HG03103 (cell line): ENCODE measurements at regions not wholly inside any gene's neighbourhood (a gene's known extent, or its start where the extent isn't known, plus 50 kb on each side); places are given as distances from the start of the nearest gene placed in this dataset.
"Not testable (repeated sequence)": the region's sequence is repeated elsewhere in the genome, so short reads cannot be mapped to it uniquely, and the experiment has no call there.

Experiments
- ATAC-seq: cut with Tn5 transposase; IDR thresholded peaks from one replicate; pipeline ENCODE4 v1.9.1; 2021; ENCODE audit warnings: low read depth; ENCODE audit not compliant: unreplicated experiment

- ATAC-seq: not testable (repeated sequence)
Measured at GRCh38 chr9:39559384-39559783, 203.9 kb downstream of the SPATA31A1 start.

- not testable (repeated sequence) for ATAC-seq
Measured at GRCh38 chr9:39566782-39567181, 211.3 kb downstream of the SPATA31A1 start.

GRCh38 chr9:39567396-39567795 is 211.9 kb downstream of the SPATA31A1 start:
- ATAC-seq: not testable (repeated sequence)

GRCh38 chr9:39568900-39569299 is 213.4 kb downstream of the SPATA31A1 start:
- not testable (repeated sequence) for ATAC-seq

- ATAC-seq: not testable (repeated sequence)
Measured at GRCh38 chr9:39573024-39574022, 217.9 kb downstream of the SPATA31A1 start.

- not testable (repeated sequence) for ATAC-seq
Measured at GRCh38 chr9:39579000-39579399, 223.5 kb downstream of the SPATA31A1 start.

- ATAC-seq: not testable (repeated sequence)
Measured at GRCh38 chr9:39581296-39581695, 225.8 kb downstream of the SPATA31A1 start.

- not testable (repeated sequence) for ATAC-seq
Measured at GRCh38 chr9:39582677-39583412, 227.4 kb downstream of the SPATA31A1 start.

- not testable (repeated sequence) for ATAC-seq
Measured at GRCh38 chr9:39583413-39583747, 227.9 kb downstream of the SPATA31A1 start.

GRCh38 chr9:39585233-39585632 is 229.8 kb downstream of the SPATA31A1 start:
- not testable (repeated sequence) for ATAC-seq

- ATAC-seq: no peak
Measured at GRCh38 chr9:39587844-39588499, 232.5 kb downstream of the SPATA31A1 start.

- ATAC-seq: no peak
Measured at GRCh38 chr9:39588500-39589137, 233.2 kb downstream of the SPATA31A1 start.

- not testable (repeated sequence) for ATAC-seq
Measured at GRCh38 chr9:39604089-39604488, 248.6 kb downstream of the SPATA31A1 start.

GRCh38 chr9:39611449-39612231 is 256.2 kb downstream of the SPATA31A1 start:
- ATAC-seq: peak; percentile 95

- ATAC-seq: not testable (repeated sequence)
Measured at GRCh38 chr9:39616480-39616879, 261.0 kb downstream of the SPATA31A1 start.

- ATAC-seq: not testable (repeated sequence)
Measured at GRCh38 chr9:39624048-39624447, 268.6 kb downstream of the SPATA31A1 start.

GRCh38 chr9:39632071-39632470 is 276.6 kb downstream of the SPATA31A1 start:
- ATAC-seq: not testable (repeated sequence)

- not testable (repeated sequence) for ATAC-seq
Measured at GRCh38 chr9:39649029-39649428, 293.6 kb downstream of the SPATA31A1 start.

- peak; percentile 71 for ATAC-seq
Measured at GRCh38 chr9:39656960-39657603, 301.6 kb downstream of the SPATA31A1 start.
